CD4-positive, alpha-beta T cell (primary cell): ENCODE measurements at regions not wholly inside any gene's neighbourhood (a gene's known extent, or its start where the extent isn't known, plus 50 kb on each side); places are given as distances from the start of the nearest gene placed in this dataset.

Experiments used
- ATAC-seq: fragments of 200-7000 bp; cut with Tn5 transposase; one replicate; pipeline ENCODE4 v1.10.0; 2022; ENCODE audit warnings: mild to moderate bottlenecking; ENCODE audit not compliant: poor library complexity
- CTCF ChIA-PET: fragments of 350-600 bp; sonication (Branson Sonifier 250); formaldehyde crosslinking; loops from one replicate; lab custom pipeline; 2021; ENCODE audit warnings: antibody characterized with exemption, inconsistent platforms; lab: Charles Lee
- POLR2A ChIA-PET: fragments of 350-600 bp; sonication (Branson Sonifier 250); formaldehyde crosslinking; loops from one replicate; lab custom pipeline; 2021; ENCODE audit warnings: antibody characterized with exemption, inconsistent platforms; lab: Charles Lee
- DNase-seq, 14 experiments: peaks; one replicate each; pipeline ENCODE4 v3.0.0-alpha.2; 2013 to 2020; ENCODE audit warnings: mixed read lengths in 2 of 14
- H3K27ac ChIP-seq, 2 donors: one replicate each; pipeline versions ENCODE4 v1.5.1 to v1.7.0; 2013; ENCODE audit warnings: low read length in 2 of 2, low read depth in 1 of 2, mild to moderate bottlenecking in 1 of 2
- H3K27me3 ChIP-seq, 2 experiments: 1 replicate in 1 of 2; 2 replicates in 1 of 2; pipeline versions ENCODE4 v1.6.1 to v1.7.0; 2013; ENCODE audit warnings: low read length in 2 of 2, control low read depth in 1 of 2, mild to moderate bottlenecking in 1 of 2, moderate library complexity in 1 of 2; ENCODE audit not compliant: insufficient read depth in 2 of 2, control insufficient read depth in 1 of 2
- H3K36me3 ChIP-seq: one replicate; pipeline ENCODE4 v1.6.1; 2013; ENCODE audit warnings: low read length, control low read depth; ENCODE audit not compliant: insufficient read depth
- H3K4me1 ChIP-seq: one replicate; pipeline ENCODE4 v1.6.1; 2013; ENCODE audit warnings: low read length, control low read depth; ENCODE audit not compliant: insufficient read depth
- H3K4me3 ChIP-seq: one replicate; pipeline ENCODE4 v1.5.1; 2013; ENCODE audit warnings: mild to moderate bottlenecking, low read length, moderate library complexity
- H3K9me3 ChIP-seq, 2 experiments: 1 replicate in 1 of 2; 2 replicates in 1 of 2; pipeline versions ENCODE4 v1.6.1 to v1.7.0; 2013; ENCODE audit warnings: low read length in 2 of 2, mild to moderate bottlenecking in 2 of 2, control low read depth in 1 of 2, moderate library complexity in 1 of 2; ENCODE audit not compliant: control insufficient read depth in 1 of 2, insufficient read depth in 1 of 2
- H3K27ac Mint-ChIP-seq: one replicate; pipeline ENCODE4 v1.8.0; 2020; ENCODE audit warnings: mixed read lengths
- H3K27me3 Mint-ChIP-seq: one replicate; pipeline ENCODE4 v1.8.0; 2021; ENCODE audit warnings: mixed read lengths
- H3K36me3 Mint-ChIP-seq: one replicate; pipeline ENCODE4 v1.8.0; 2021; ENCODE audit warnings: low read depth, mixed read lengths
- H3K4me1 Mint-ChIP-seq: one replicate; pipeline ENCODE4 v1.8.0; 2021; ENCODE audit warnings: low read depth, mixed read lengths
- H3K4me3 Mint-ChIP-seq: one replicate; pipeline ENCODE4 v1.8.0; 2020; ENCODE audit warnings: mild to moderate bottlenecking, mixed read lengths
- H3K9me3 Mint-ChIP-seq: one replicate; pipeline ENCODE4 v1.8.0; 2020; ENCODE audit warnings: mixed read lengths
- intact Hi-C, 2 experiments: fragments of 100-400 bp; cut with DNase I in 1 of 2; cut with micrococcal nuclease in 1 of 2; formaldehyde crosslinking; loops; one replicate each; pipeline versions ENCODE4 v1.15.1 to v1.9.0; 2023 to 2025; cut with DNase I, micrococcal nuclease
- TF ChIP-seq, protein P1 (sequence below): fragments of 200-600 bp; IDR thresholded peaks from one replicate; pipeline ENCODE4 v1.8.0; 2022; ENCODE audit warnings: antibody characterized with exemption, mild to moderate bottlenecking

DNA sequence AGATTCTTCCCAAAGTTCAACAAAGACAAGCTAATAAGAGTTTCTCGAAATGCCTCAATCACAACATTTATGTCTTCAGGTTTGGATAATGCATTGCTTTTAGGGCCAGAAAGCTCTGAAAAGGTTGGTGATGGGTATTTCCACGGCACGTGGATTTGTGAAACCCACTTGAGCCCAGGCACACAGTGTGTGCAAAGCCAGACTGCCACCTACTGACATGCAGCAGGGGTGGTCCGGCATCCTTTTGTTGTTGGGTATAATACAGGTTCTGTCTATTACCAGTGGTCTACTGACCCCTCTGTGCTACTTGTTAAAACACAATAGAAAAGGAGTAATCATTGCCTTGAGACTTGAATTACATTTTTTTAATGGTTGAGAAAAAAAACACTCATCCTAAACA, 225.6 kb downstream of the RAP2A start:
- no peak overlapping the region for H3K4me3 Mint-ChIP-seq
- peaks cover 2 to 9% of the 10 kb centered on the region in 2 experiments for H3K27me3 ChIP-seq
- no peaks in the 10 kb centered on the region for H3K9me3 Mint-ChIP-seq
- H3K4me1 Mint-ChIP-seq, result no peaks in the 10 kb centered on the region
- ChIA-PET CTCF (no interaction called here), POLR2A (no interaction called here)
- no peak overlapping the region for H3K27ac Mint-ChIP-seq
- ATAC-seq, result no peak
- no peak overlapping the region for H3K4me3 ChIP-seq
- H3K27me3 Mint-ChIP-seq, result peaks cover 49% of the 10 kb centered on the region
- intact Hi-C loops, result no loop called here
- H3K36me3 ChIP-seq, result no peaks in the 10 kb centered on the region
- H3K4me1 ChIP-seq, result no peaks in the 10 kb centered on the region
- no peaks in the 10 kb centered on the region for H3K9me3 ChIP-seq
- H3K36me3 Mint-ChIP-seq, result no peaks in the 10 kb centered on the region
- H3K27ac ChIP-seq, result no peak overlapping the region
- peak in 3 of 14 experiments; percentile 3 to 16 (median 5) for DNase-seq
- TF ChIP-seq, protein P1, sequence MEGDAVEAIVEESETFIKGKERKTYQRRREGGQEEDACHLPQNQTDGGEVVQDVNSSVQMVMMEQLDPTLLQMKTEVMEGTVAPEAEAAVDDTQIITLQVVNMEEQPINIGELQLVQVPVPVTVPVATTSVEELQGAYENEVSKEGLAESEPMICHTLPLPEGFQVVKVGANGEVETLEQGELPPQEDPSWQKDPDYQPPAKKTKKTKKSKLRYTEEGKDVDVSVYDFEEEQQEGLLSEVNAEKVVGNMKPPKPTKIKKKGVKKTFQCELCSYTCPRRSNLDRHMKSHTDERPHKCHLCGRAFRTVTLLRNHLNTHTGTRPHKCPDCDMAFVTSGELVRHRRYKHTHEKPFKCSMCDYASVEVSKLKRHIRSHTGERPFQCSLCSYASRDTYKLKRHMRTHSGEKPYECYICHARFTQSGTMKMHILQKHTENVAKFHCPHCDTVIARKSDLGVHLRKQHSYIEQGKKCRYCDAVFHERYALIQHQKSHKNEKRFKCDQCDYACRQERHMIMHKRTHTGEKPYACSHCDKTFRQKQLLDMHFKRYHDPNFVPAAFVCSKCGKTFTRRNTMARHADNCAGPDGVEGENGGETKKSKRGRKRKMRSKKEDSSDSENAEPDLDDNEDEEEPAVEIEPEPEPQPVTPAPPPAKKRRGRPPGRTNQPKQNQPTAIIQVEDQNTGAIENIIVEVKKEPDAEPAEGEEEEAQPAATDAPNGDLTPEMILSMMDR, result no peak

DNA sequence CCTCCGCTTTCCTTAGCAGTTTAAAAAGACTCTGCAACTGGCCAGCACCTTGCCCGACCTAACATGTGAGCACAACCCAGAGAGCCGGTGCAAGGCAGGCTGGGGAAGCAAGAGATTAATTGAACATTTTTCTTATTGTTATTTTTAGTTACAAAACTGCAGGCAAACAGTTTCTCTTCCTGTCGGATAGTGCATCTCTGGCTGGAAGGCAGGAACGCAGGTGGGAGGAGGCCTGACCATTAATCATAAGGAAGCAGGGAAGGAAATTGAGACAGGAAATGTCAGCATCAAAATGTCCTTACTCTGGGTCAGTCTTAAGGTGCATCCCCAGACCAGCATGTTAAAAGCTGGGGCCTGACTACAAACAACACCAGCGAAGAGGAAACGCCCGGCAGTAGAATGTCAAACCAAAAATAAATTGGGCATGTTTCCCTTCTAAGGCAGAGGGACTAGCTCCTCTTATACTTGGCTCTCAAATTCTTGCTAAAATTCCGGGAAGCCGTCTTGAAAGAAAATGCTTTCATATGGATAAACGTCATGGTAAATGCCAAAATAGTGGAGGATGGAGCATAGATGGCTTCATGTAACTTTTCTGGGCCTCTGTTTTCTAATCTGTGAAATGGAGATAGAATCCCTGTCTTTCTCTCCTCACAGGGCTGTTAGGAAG, 226.8 kb downstream of the RAP2A start:
- H3K27me3 ChIP-seq, result peaks cover 2 to 9% of the 10 kb centered on the region in 2 experiments
- POLR2A ChIA-PET, result no interaction called here
- CTCF ChIA-PET, result no interaction called here
- Mint-ChIP-seq H3K36me3 (no peaks in the 10 kb centered on the region), H3K4me3 (no peak overlapping the region), H3K9me3 (no peaks in the 10 kb centered on the region), H3K27ac (no peak overlapping the region), H3K4me1 (no peaks in the 10 kb centered on the region), H3K27me3 (peaks cover 49% of the 10 kb centered on the region)
- no peaks in the 10 kb centered on the region for H3K9me3 ChIP-seq
- no peak overlapping the region for H3K27ac ChIP-seq
- no peak for DNase-seq
- H3K36me3 ChIP-seq, result no peaks in the 10 kb centered on the region
- H3K4me1 ChIP-seq, result no peaks in the 10 kb centered on the region
- ATAC-seq, result no peak
- TF ChIP-seq, protein P1, result no peak
- intact Hi-C loops, result no loop called here
- H3K4me3 ChIP-seq, result no peak overlapping the region

DNA sequence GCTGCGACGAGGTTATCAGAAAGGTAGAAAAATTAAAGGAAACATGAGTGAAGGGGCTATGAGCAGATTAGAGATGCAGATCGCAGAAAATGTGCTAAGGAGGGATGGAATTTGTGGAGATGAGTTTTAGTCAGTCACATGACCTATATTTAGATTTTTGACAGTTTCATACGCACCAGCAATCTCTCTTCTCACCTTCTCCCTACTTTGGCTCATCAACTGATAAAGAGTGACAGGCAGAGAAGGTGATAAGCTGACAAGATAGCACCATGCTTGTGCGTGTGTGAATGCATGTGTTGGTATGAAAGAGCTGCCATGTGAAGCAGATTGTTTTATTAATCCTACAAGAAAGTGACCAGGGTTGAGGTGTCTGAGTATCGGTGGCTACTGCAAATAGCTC, 252.6 kb downstream of the RAP2A start:
- ChIA-PET POLR2A (no interaction called here), CTCF (no interaction called here)
- no peaks in the 10 kb centered on the region for H3K27me3 ChIP-seq
- ATAC-seq, result no peak
- no peak overlapping the region for H3K27ac ChIP-seq
- intact Hi-C loops, result no loop called here
- no peak overlapping the region for H3K27ac Mint-ChIP-seq
- H3K4me3 ChIP-seq, result no peak overlapping the region
- H3K9me3 Mint-ChIP-seq, result peaks cover 5% of the 10 kb centered on the region
- DNase-seq, result no peak
- no peaks in the 10 kb centered on the region for H3K36me3 ChIP-seq
- TF ChIP-seq, protein P1, result no peak
- no peaks in the 10 kb centered on the region for H3K9me3 ChIP-seq
- H3K4me1 Mint-ChIP-seq, result no peaks in the 10 kb centered on the region
- no peaks in the 10 kb centered on the region for H3K4me1 ChIP-seq
- no peak overlapping the region for H3K4me3 Mint-ChIP-seq
- H3K36me3 Mint-ChIP-seq, result no peaks in the 10 kb centered on the region
- H3K27me3 Mint-ChIP-seq, result peaks cover 16% of the 10 kb centered on the region
